NT2/D1 (cell line): ENCODE measurements at regions not wholly inside any gene's neighbourhood (a gene's known extent, or its start where the extent isn't known, plus 50 kb on each side); places are given as distances from the start of the nearest gene placed in this dataset.

Experiments used
- YY1 ChIP-seq: IDR thresholded peaks from 2 replicates; pipeline ENCODE4 v1.6.1; 2011; ENCODE audit not compliant: insufficient read length, insufficient read depth
- ZNF274 ChIP-seq: IDR thresholded peaks from 2 replicates; pipeline ENCODE4 v1.6.1; 2011; ENCODE audit warnings: mild to moderate bottlenecking, low read depth, low read length

- no peak for TF ChIP-seq YY1
- no peak for TF ChIP-seq ZNF274
Observed at GRCh38 chr15:77783636-77784035, 150.9 kb upstream of the LINGO1 start.
